GM23338 (cell line): ENCODE measurements at regions not wholly inside any gene's neighbourhood (a gene's known extent, or its start where the extent isn't known, plus 50 kb on each side); places are given as distances from the start of the nearest gene placed in this dataset.

ENCODE experiments used
- ATAC-seq: fragments of 200-7000 bp; cut with Tn5 transposase; 3 replicates; pipeline ENCODE4 v1.9.1; 2020
- DNase-seq: peaks from one replicate; pipeline ENCODE4 v3.0.0-alpha.2; 2015; ENCODE audit warnings: low spot score
- H2AFZ ChIP-seq: fragments of 200-600 bp; sonication (generic); 2 replicates; pipeline ENCODE4 v1.8.0; 2016; ENCODE audit warnings: antibody characterized with exemption, mild to moderate bottlenecking, moderate library complexity
- H3F3A ChIP-seq: fragments of 200-600 bp; sonication (generic); replicated peaks from 2 replicates; pipeline ENCODE4 v1.8.0; 2017; ENCODE audit warnings: antibody characterized with exemption, mixed run types, low read depth
- H3K27ac ChIP-seq: fragments of 200-600 bp; sonication (generic); 2 replicates; pipeline ENCODE4 v1.6.1; 2016; ENCODE audit warnings: low read depth
- H3K27me3 ChIP-seq: fragments of 200-600 bp; sonication (generic); 2 replicates; pipeline ENCODE4 v1.8.0; 2016; ENCODE audit warnings: mild to moderate bottlenecking, mixed run types, moderate library complexity; ENCODE audit not compliant: insufficient read depth
- H3K36me3 ChIP-seq: fragments of 200-600 bp; sonication (generic); 2 replicates; pipeline ENCODE4 v1.8.0; 2016; ENCODE audit warnings: mild to moderate bottlenecking; ENCODE audit not compliant: insufficient read depth
- H3K4me1 ChIP-seq: fragments of 200-600 bp; sonication (generic); 2 replicates; pipeline ENCODE4 v1.8.0; 2016; ENCODE audit warnings: mild to moderate bottlenecking, moderate library complexity; ENCODE audit not compliant: insufficient read depth
- H3K4me2 ChIP-seq: fragments of 200-600 bp; sonication (generic); 2 replicates; pipeline ENCODE4 v1.7.1; 2017; ENCODE audit warnings: mixed run types
- H3K4me3 ChIP-seq: fragments of 200-600 bp; sonication (generic); 2 replicates; pipeline ENCODE4 v1.6.1; 2016; ENCODE audit warnings: mixed run types
- H3K79me2 ChIP-seq: fragments of 200-600 bp; sonication (generic); replicated peaks from 2 replicates; pipeline ENCODE4 v1.8.0; 2017; ENCODE audit warnings: mild to moderate bottlenecking; ENCODE audit not compliant: insufficient read depth
- H3K9me2 ChIP-seq: fragments of 200-600 bp; sonication (generic); 2 replicates; pipeline ENCODE4 v1.8.0; 2017; ENCODE audit not compliant: insufficient read depth
- H4K20me1 ChIP-seq: fragments of 200-600 bp; sonication (generic); replicated peaks from 2 replicates; pipeline ENCODE4 v1.8.0; 2017; ENCODE audit warnings: mild to moderate bottlenecking; ENCODE audit not compliant: insufficient read depth
- H3K27ac Mint-ChIP-seq: 2 replicates; pipeline ENCODE4 v1.8.0; 2020; ENCODE audit warnings: inconsistent platforms, mild to moderate bottlenecking, moderate library complexity, mixed read lengths
- H3K27me3 Mint-ChIP-seq: 3 replicates; pipeline ENCODE4 v1.8.0; 2022; ENCODE audit warnings: low read depth, mild to moderate bottlenecking, moderate library complexity, mixed read lengths, inconsistent platforms; ENCODE audit not compliant: insufficient read depth, poor library complexity
- H3K36me3 Mint-ChIP-seq: 3 replicates; pipeline ENCODE4 v1.8.0; 2021; ENCODE audit warnings: low read depth, mild to moderate bottlenecking, inconsistent platforms, moderate library complexity, mixed read lengths
- H3K4me1 Mint-ChIP-seq: 3 replicates; pipeline ENCODE4 v1.8.0; 2020; ENCODE audit warnings: mild to moderate bottlenecking, inconsistent platforms, mixed read lengths
- H3K4me3 Mint-ChIP-seq: 3 replicates; pipeline ENCODE4 v1.8.0; 2021; ENCODE audit warnings: moderate library complexity, mild to moderate bottlenecking, inconsistent platforms, mixed read lengths
- H3K9me3 Mint-ChIP-seq: 3 replicates; pipeline ENCODE4 v1.8.0; 2020; ENCODE audit warnings: moderate library complexity, mild to moderate bottlenecking, inconsistent platforms, mixed read lengths
- CREB1 ChIP-seq: fragments of 250-450 bp; sonication (Bioruptor Pico); IDR thresholded peaks from 2 replicates; pipeline ENCODE4 v1.5.0; 2020; ENCODE audit warnings: low read depth, mild to moderate bottlenecking, moderate library complexity
- ETS1 ChIP-seq: IDR thresholded peaks from 2 replicates; pipeline ENCODE4 v1.6.1; 2016; ENCODE audit warnings: antibody characterized with exemption
- EZH2 ChIP-seq: fragments of 200-600 bp; sonication (generic); IDR thresholded peaks from one replicate; pipeline ENCODE4 v1.8.0; 2017; ENCODE audit warnings: antibody characterized with exemption, mild to moderate bottlenecking, low read depth; ENCODE audit not compliant: unreplicated experiment
- JUNB ChIP-seq: IDR thresholded peaks from one replicate; pipeline ENCODE4 v1.6.1; 2016; ENCODE audit warnings: antibody characterized with exemption; ENCODE audit not compliant: unreplicated experiment
- REST ChIP-seq: IDR thresholded peaks from one replicate; pipeline ENCODE4 v1.6.1; 2018; ENCODE audit warnings: antibody characterized with exemption; ENCODE audit not compliant: unreplicated experiment
- STAT1 ChIP-seq: IDR thresholded peaks from one replicate; pipeline ENCODE4 v1.6.1; 2016; ENCODE audit warnings: antibody characterized with exemption; ENCODE audit not compliant: unreplicated experiment
- ZNF331 ChIP-seq: fragments of 250-450 bp; sonication (Bioruptor Pico); IDR thresholded peaks from 2 replicates; pipeline ENCODE4 v1.5.0; 2020; ENCODE audit warnings: low read depth, mild to moderate bottlenecking, moderate library complexity
- ZNF462 ChIP-seq: fragments of 250-450 bp; sonication (Bioruptor Pico); IDR thresholded peaks from 2 replicates; pipeline ENCODE4 v1.5.0; 2020; ENCODE audit warnings: mild to moderate bottlenecking, moderate library complexity

- Histone ChIP-seq H3K4me2 (no peak overlapping the region), H3K4me1 (peaks cover 6% of the 10 kb centered on the region), H3K27ac (no peak overlapping the region), H3F3A (no peaks in the 10 kb centered on the region), H3K9me2 (peaks cover 5% of the 10 kb centered on the region), H3K36me3 (peaks cover 10% of the 10 kb centered on the region), H4K20me1 (no peaks in the 10 kb centered on the region), H3K4me3 (no peak overlapping the region), H3K79me2 (no peaks in the 10 kb centered on the region), H2AFZ (no peak overlapping the region), H3K27me3 (no peaks in the 10 kb centered on the region)
- Mint-ChIP-seq H3K27me3 (peaks cover 4% of the 10 kb centered on the region), H3K4me3 (no peak overlapping the region), H3K36me3 (peaks cover 39% of the 10 kb centered on the region), H3K9me3 (peaks cover 40% of the 10 kb centered on the region), H3K27ac (no peak overlapping the region), H3K4me1 (peaks cover 24% of the 10 kb centered on the region)
- peak; percentile 40 for DNase-seq
- ATAC-seq: peak; percentile 92
- TF ChIP-seq EZH2: no peak
- TF ChIP-seq ZNF462 (CRISPR knock-in tag): peak; percentile 54; the same call in 1 of the 2 replicates
- TF ChIP-seq ZNF331 (CRISPR knock-in tag): no peak
- TF ChIP-seq ETS1: no peak
- no peak for TF ChIP-seq CREB1
Observed at GRCh38 chr7:153002115-153002514, 242.6 kb downstream of the ACTR3B start.

- Mint-ChIP-seq H3K9me3 (peaks cover 38% of the 10 kb centered on the region), H3K4me1 (peaks cover 24% of the 10 kb centered on the region), H3K4me3 (no peak overlapping the region), H3K27me3 (peaks cover 4% of the 10 kb centered on the region), H3K36me3 (peaks cover 39% of the 10 kb centered on the region), H3K27ac (no peak overlapping the region)
- no peak overlapping the region for H3K4me2 ChIP-seq
- no peaks in the 10 kb centered on the region for H3K79me2 ChIP-seq
- peaks cover 6% of the 10 kb centered on the region for H3K4me1 ChIP-seq
- H4K20me1 ChIP-seq: no peaks in the 10 kb centered on the region
- no peaks in the 10 kb centered on the region for H3K27me3 ChIP-seq
- H2AFZ ChIP-seq: no peak overlapping the region
- H3K36me3 ChIP-seq: peaks cover 10% of the 10 kb centered on the region
- no peak for ATAC-seq
- H3K4me3 ChIP-seq: no peak overlapping the region
- H3F3A ChIP-seq: no peaks in the 10 kb centered on the region
- H3K9me2 ChIP-seq: peaks cover 6% of the 10 kb centered on the region
- no peak for DNase-seq
- H3K27ac ChIP-seq: no peak overlapping the region
- no peak for TF ChIP-seq ETS1
- TF ChIP-seq REST: no peak
- TF ChIP-seq ZNF331 (CRISPR knock-in tag): no peak
- TF ChIP-seq EZH2: no peak
- no peak for TF ChIP-seq CREB1
- no peak for TF ChIP-seq JUNB
- no peak for TF ChIP-seq STAT1
Observed at GRCh38 chr7:153002572-153002971, 243.0 kb downstream of the ACTR3B start.
